Glomerular visceral epithelial cell (primary cell): ENCODE measurements at regions not wholly inside any gene's neighbourhood (a gene's known extent, or its start where the extent isn't known, plus 50 kb on each side); places are given as distances from the start of the nearest gene placed in this dataset.

ENCODE experiments used
- DNase-seq: peaks from one replicate; pipeline ENCODE4 v3.0.0-alpha.2; 2016; ENCODE audit errors: extremely low spot score

DNA sequence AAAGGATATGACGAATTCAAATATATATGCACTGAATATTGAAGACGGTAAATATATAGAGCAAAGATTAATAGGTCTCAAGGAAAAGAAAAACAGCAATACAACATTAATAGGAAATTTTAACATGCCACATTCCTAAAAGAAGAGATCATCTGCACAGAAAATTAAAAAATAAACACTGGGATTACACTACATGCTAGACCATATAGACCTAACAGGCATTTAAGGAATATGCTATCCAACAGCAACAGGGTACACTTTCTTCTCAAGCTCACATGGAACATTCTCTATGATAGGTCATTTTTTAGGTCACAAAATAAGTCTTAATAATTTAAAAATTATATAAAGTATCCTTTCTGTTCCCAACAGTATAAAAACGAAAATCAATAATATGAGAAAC lies 1038.3 kb downstream of the KCNT2 start:
- no peak for DNase-seq

- DNase-seq = no peak
Measured at GRCh38 chr1:195568389-195568788, 1039.9 kb downstream of the KCNT2 start.

DNA sequence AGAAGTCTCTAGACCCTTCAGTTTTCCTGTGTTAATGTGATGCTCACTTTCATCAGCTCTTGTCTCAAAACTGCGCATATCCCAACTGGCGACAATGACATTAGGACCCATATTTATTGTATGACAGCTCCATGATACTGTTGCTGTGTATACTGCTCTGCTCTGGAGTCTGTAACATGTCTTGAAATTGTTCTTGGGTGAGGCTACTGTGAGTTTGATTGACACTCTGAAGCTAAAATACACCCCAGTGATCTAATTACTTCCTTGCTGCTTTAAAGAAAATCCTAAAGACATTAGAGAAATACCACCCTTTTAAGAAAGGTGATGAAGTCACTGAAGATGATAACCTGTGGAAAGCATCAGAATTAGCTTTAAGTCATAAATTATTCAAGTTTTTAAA lies 1046.2 kb downstream of the KCNT2 start:
- DNase-seq = no peak

GRCh38 chr1:195550071-195550862 lies 1058.0 kb downstream of the KCNT2 start:
- DNase-seq = no peak

- DNase-seq = peak; percentile 1
Measured at GRCh38 chr1:195530961-195531360, 1077.3 kb downstream of the KCNT2 start.

- no peak for DNase-seq
Measured at GRCh38 chr1:195529881-195530280, 1078.4 kb downstream of the KCNT2 start.

DNA sequence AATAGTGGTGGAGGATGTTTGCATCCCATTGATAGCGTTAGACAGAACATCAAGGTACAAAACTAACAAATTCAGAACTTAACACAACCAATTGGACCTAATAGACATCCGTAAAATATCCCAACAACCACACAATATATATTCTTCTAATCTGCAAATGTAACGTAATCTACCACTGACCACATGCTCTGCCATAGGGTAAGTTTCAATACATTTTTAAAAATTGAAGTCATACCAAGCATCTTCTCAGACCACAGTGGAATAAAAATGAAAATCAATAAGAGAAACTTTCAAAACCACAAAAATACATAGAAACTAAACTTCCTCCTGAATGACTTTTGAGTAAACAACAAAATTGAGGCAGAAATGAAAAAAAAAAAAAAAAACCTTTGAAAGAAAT lies 1087.5 kb downstream of the KCNT2 start:
- no peak for DNase-seq

DNA sequence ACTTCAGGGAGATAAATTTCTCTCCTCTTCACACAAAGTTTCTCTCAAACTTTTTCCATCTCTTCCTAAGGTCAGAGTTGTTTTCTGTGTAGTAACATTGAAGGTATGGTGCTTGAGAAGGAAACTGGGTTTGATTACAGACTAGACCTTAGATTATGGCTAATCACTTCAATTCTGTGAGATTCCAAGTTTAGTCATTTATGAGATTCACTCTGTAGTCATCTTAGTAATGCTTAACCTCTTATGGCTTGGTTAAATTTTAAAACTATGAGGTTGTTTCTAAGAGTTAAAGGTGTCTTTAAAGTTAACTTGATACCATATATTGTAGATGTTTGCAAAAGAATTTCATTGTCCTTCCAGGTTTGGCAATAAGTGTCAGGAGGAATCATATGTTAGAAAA lies 1092.2 kb downstream of the KCNT2 start:
- DNase-seq = peak; percentile 16

DNA sequence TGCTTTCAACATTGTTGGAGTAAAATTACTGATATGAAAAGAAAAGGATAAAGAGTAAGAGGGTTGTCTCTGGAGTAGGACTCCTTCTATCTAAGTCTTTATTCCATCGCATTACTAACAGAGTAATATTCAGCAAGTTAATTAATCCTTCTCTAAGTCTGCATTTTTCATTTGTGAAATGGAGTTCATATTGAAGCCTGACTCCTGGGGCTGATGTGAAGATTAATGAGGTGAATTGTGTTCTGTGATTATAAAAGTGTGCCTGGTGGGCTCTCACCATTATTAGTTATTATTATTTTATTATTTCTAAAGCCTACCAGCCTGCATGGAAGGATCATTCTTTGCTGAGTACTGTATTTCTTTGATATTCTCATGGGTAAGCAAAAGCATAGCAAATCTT lies 1096.7 kb downstream of the KCNT2 start:
- no peak for DNase-seq

GRCh38 chr1:195501118-195501517 lies 1107.1 kb downstream of the KCNT2 start:
- DNase-seq = no peak

- no peak for DNase-seq
Measured at GRCh38 chr1:195495720-195496635, 1112.3 kb downstream of the KCNT2 start.

GRCh38 chr1:195482137-195482536 lies 1126.1 kb downstream of the KCNT2 start:
- no peak for DNase-seq

DNA sequence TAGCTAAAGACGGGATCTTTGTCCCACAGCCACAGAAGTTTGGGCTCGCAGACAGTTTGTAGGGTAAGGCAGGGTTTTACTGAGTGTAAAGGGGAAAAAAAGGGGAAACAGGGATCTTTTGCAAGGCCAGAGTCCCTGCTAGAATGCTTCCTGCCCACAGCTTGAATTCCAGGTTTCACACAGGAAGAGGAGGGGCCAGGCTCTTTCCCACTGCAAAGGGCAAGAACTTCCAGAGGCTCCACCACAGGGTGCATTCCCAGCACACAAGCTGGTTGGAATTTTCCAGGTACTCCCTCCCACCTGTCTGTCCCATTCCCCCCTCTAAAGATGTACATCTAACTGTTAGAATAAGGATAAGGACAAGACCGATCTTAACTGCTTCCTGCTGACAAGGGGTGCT lies 1126.9 kb downstream of the KCNT2 start:
- no peak for DNase-seq

- DNase-seq = no peak
Measured at GRCh38 chr1:195475568-195475967, 1132.7 kb downstream of the KCNT2 start.

DNA sequence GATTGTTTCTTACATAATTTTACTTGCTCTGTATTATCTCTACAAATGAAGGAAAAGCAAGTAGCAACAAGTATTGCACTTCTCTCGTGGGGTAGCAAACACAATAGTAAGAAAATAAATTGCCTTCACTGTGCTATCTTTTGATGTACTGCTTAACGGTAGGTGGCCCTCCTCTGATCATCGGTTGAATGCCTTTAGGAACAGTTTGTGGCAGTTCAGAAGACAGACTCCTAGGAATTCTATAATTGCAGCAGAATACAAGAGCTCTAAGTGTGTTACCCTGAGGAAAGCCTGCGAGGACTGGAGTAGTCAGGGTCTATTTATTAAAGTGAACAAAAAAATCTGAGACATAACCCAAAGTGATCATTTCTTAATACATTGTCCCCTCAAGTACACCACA lies 1135.9 kb downstream of the KCNT2 start:
- no peak for DNase-seq

DNA sequence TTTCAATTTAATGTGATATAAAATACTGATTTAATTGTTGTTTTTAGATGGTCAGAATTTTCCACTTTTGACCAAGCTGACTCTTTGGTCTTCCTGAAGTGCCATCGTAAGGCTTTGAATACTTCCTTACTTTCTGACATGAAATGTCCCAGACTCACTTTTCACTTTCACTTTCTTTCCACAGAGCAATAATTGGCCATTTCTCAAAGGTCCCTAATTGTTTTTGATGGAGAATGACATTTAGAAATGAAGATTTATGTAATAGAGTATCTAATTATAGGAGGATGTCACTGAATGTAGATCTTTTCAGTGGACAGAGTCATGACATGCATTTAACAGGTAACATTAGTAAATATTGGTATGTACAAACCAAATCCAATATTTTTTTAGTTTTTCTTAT lies 1141.6 kb downstream of the KCNT2 start:
- DNase-seq = no peak

- peak; percentile 2 for DNase-seq
Measured at GRCh38 chr1:195462646-195463045, 1145.6 kb downstream of the KCNT2 start.

GRCh38 chr1:195462152-195462551 lies 1146.1 kb downstream of the KCNT2 start:
- DNase-seq = no peak

DNA sequence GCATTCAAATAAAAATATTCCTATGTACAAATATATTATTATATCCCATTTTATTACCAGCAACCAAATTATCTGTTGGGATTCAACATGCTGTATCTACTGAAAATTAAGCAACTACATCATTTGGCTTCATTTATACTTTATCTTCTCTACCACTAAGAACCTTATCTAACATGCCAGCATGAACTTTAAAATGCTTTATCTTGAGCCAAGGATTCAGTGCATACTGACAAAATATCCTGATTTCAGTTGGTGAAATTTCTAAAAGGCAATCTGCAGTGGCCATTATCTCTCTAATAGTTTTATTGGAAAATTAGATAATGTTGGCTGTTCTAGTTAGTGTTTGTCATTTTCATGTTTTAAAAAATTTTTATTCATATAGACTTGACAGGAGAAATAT lies 1149.9 kb downstream of the KCNT2 start:
- no peak for DNase-seq

DNA sequence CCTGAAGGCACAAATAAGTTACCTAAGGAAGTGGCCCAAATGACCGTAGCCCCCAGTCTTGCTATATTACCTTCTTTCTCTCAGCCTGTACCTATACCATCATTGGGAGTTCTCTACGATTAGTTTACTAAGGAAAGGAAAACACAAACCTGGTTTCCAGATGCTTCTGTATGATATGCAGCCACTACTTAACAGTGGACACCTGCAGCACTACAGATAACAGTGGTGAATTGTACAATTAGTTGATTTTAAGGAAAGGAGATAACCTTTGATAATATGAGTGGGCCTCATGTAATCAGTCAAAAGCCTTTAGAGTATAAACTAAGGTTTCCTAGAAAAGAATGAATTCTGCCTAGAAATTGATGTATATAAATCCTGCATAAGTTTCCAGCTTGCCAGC lies 1157.4 kb downstream of the KCNT2 start:
- DNase-seq = no peak

GRCh38 chr1:195439661-195440060 lies 1168.6 kb downstream of the KCNT2 start:
- DNase-seq = no peak

DNA sequence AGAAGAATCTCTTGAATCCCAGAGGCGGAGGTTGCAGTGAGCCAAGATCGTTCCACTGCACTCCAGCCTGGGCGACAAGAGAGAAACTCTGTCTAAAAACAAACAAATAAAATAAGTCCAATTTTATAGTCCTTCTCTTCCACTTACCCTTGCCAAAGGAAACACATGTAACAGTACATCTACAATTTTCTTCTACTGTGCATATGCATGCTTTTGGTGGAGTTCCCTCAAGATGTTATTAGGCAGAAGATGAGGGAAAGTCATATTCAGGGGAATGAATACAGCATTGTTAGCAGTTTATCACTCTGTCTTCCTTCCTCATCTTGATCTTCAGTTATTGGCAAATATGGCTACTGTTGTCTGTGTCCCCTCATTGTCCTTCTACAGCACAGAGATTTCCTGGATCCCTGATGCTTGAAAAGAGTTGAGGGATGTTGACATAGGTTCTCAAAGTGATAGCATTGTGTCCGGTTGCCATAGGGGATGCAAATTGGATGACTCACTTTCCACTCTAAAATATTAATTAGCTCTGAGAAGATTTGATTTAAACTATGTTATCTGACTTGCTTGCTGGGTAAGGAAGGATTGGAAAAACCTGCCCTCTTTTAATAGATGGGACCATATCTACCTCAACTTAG lies 1173.6 kb downstream of the KCNT2 start:
- DNase-seq = no peak

DNA sequence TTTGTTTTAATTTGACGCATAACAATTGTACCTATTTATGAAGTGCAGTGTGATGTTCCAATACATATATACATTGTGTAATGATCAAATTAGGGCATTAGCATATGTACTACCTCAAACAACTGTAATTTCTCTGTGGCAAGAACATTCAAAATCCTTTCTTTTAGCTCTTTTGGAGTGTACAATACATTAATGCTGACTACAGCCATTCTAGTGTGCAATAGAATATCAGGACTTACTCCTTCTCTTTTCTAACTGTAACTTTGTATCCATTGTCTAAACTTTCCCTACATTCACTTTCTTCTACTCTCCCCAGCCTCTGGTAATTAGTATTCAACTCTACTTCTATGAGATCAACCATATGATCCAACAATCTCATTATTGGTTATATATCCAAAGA lies 1177.4 kb downstream of the KCNT2 start:
- DNase-seq = no peak
